ENCODE measurements at regions not wholly inside any gene's neighbourhood (a gene's known extent, or its start where the extent isn't known, plus 50 kb on each side); places are given as distances from the start of the nearest gene placed in this dataset.

DNA sequence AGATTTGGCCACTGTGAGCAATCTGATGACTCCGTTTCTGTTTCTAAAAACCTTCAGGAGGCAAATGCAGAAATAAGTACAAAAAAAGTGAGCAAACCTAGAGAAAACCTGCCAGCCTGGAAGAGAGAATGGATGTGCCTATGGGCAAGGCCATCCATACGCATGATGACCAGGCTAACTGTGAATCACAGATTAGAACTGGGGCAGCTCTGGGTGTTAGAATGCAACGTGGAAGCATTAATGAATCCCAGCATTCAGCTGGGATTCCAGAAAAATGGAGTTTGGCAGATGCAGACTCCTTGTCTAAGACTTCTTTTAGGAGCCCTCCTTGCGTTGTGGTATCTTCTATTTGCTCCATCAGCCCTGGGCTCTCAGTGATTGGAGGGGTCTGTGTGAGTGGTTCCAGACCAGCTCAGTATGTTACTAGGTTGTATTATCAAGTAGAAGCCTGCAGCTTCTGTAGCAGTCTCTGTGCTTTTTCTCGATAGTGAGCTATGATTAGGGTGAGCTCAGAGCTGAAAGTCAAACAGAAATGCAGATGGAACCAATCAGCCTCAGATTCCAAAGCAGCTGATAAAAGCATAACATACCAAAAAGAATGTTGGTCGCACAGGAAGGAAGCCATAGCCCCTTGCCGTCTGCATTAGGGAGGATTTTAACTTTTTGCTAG lies 154.0 kb downstream of the PSMG1 start:
- no peak overlapping the region for H3K9ac ChIP-seq (ENCODE audit: low read length)
- no peak for ATAC-seq
- no peak for TF ChIP-seq EZH2phosphoT487 (IDR thresholded peaks at IDR 0.05; ENCODE audit: borderline replicate concordance, low read length)
- no peak for TF ChIP-seq EZH2 (IDR thresholded peaks at IDR 0.05; ENCODE audit: low read length, unreplicated experiment)
- TF ChIP-seq, protein P1, sequence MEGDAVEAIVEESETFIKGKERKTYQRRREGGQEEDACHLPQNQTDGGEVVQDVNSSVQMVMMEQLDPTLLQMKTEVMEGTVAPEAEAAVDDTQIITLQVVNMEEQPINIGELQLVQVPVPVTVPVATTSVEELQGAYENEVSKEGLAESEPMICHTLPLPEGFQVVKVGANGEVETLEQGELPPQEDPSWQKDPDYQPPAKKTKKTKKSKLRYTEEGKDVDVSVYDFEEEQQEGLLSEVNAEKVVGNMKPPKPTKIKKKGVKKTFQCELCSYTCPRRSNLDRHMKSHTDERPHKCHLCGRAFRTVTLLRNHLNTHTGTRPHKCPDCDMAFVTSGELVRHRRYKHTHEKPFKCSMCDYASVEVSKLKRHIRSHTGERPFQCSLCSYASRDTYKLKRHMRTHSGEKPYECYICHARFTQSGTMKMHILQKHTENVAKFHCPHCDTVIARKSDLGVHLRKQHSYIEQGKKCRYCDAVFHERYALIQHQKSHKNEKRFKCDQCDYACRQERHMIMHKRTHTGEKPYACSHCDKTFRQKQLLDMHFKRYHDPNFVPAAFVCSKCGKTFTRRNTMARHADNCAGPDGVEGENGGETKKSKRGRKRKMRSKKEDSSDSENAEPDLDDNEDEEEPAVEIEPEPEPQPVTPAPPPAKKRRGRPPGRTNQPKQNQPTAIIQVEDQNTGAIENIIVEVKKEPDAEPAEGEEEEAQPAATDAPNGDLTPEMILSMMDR (conservative IDR thresholded peaks at IDR 0.05; ENCODE audit: low read depth, low read length), result no peak
- H3K4me1 ChIP-seq (ENCODE audit: insufficient read depth, low read length), result peaks cover 6% of the 10 kb centered on the region; the same call in 1 of the 2 replicates
- no peak overlapping the region for H3K4me2 ChIP-seq (ENCODE audit: low read length)
- no peak for DNase-seq
- H3K27ac ChIP-seq (ENCODE audit: low read length), result no peak overlapping the region
- CTCF ChIA-PET, result interaction anchor here (0.5 kb wide), 1 partner anchor 216 kb away, joined by 3 read pairs; no protein-coding TSS in a partner anchor
- no peaks in the 10 kb centered on the region for H3K27me3 ChIP-seq (ENCODE audit: low read length)
- POLR2A ChIA-PET (ENCODE audit: unreplicated experiment), result interaction anchor here (0.6 kb wide), 1 partner anchor 19 kb away, joined by 3 read pairs; no protein-coding TSS in a partner anchor
- H2AFZ ChIP-seq (ENCODE audit: low read length), result no peak overlapping the region
- no peaks in the 10 kb centered on the region for H3F3A ChIP-seq (ENCODE audit: low read length, unreplicated experiment)
- H3K79me2 ChIP-seq (ENCODE audit: low read length), result no peaks in the 10 kb centered on the region
- no peak overlapping the region for H3K4me3 ChIP-seq (ENCODE audit: low read length)
- H3K9me2 ChIP-seq (replicated peaks; ENCODE audit: low read length), result no peaks in the 10 kb centered on the region
- BruUV-seq (replicated peaks), result no TSS peak
- no peaks in the 10 kb centered on the region for H4K20me1 ChIP-seq (ENCODE audit: low read length)
- H3K9me3 ChIP-seq (ENCODE audit: low read length), result no peaks in the 10 kb centered on the region
- intact Hi-C loops (cut with micrococcal nuclease), result no loop called here
- no peaks in the 10 kb centered on the region for H3K36me3 ChIP-seq (ENCODE audit: low read depth, low read length)

- H3K9ac ChIP-seq (ENCODE audit: low read length), result no peak overlapping the region
- H3K9me2 ChIP-seq (replicated peaks; ENCODE audit: low read length), result no peaks in the 10 kb centered on the region
- no peak for DNase-seq
- CTCF ChIA-PET, result no interaction called here
- H3K27me3 ChIP-seq (ENCODE audit: low read length), result no peaks in the 10 kb centered on the region
- no peak overlapping the region for H3K27ac ChIP-seq (ENCODE audit: low read length)
- H2AFZ ChIP-seq (ENCODE audit: low read length), result no peak overlapping the region
- H3F3A ChIP-seq (ENCODE audit: low read length, unreplicated experiment), result no peaks in the 10 kb centered on the region
- no peaks in the 10 kb centered on the region for H3K36me3 ChIP-seq (ENCODE audit: low read depth, low read length)
- no peaks in the 10 kb centered on the region for H3K9me3 ChIP-seq (ENCODE audit: low read length)
- intact Hi-C loops (cut with micrococcal nuclease), result no loop called here
- TF ChIP-seq EZH2 (IDR thresholded peaks at IDR 0.05; ENCODE audit: low read length, unreplicated experiment), result no peak
- H3K79me2 ChIP-seq (ENCODE audit: low read length), result no peaks in the 10 kb centered on the region
- H3K4me3 ChIP-seq (ENCODE audit: low read length), result no peak overlapping the region
- no TSS peak for BruUV-seq (replicated peaks)
- POLR2A ChIA-PET (ENCODE audit: unreplicated experiment), result no interaction called here
- no peak overlapping the region for H3K4me2 ChIP-seq (ENCODE audit: low read length)
- ATAC-seq, result no peak
- peaks cover under 1% of the 10 kb centered on the region; the same call in 1 of the 2 replicates for H3K4me1 ChIP-seq (ENCODE audit: insufficient read depth, low read length)
- no peaks in the 10 kb centered on the region for H4K20me1 ChIP-seq (ENCODE audit: low read length)
Measured at GRCh38 chr21:39025198-39025597, 158.1 kb downstream of the PSMG1 start.

DNA sequence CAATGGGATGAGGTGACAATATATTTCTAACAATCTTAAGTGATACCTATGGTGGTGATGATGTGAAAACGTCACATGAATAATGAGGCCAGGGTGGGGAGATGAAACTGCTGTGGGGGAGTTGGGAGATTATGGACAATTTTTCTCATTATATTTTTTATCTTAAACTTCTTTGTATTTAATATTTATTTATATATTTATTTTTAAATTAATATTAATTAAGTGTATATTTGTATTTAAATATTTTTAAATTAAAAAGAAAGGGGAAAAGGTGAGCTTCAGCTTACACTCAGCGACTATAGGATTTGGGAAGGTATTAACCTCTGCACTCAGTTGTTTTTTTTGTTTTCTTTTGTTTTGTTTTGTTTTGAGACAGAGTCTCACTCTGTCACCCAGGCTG lies 158.7 kb downstream of the PSMG1 start:
- BruUV-seq (replicated peaks), result no TSS peak
- no peaks in the 10 kb centered on the region for H3F3A ChIP-seq (ENCODE audit: low read length, unreplicated experiment)
- no peak for ATAC-seq
- no peaks in the 10 kb centered on the region for H3K4me1 ChIP-seq (ENCODE audit: insufficient read depth, low read length)
- TF ChIP-seq EZH2phosphoT487 (IDR thresholded peaks at IDR 0.05; ENCODE audit: borderline replicate concordance, low read length) (no peak), EZH2 (IDR thresholded peaks at IDR 0.05; ENCODE audit: low read length, unreplicated experiment) (no peak)
- TF ChIP-seq, protein P1 (conservative IDR thresholded peaks at IDR 0.05; ENCODE audit: low read depth, low read length), result no peak
- intact Hi-C loops (cut with micrococcal nuclease), result no loop called here
- H3K36me3 ChIP-seq (ENCODE audit: low read depth, low read length), result no peaks in the 10 kb centered on the region
- H3K27me3 ChIP-seq (ENCODE audit: low read length), result no peaks in the 10 kb centered on the region
- H3K79me2 ChIP-seq (ENCODE audit: low read length), result no peaks in the 10 kb centered on the region
- no peaks in the 10 kb centered on the region for H3K9me2 ChIP-seq (replicated peaks; ENCODE audit: low read length)
- H3K27ac ChIP-seq (ENCODE audit: low read length), result no peak overlapping the region
- DNase-seq, result no peak
- H4K20me1 ChIP-seq (ENCODE audit: low read length), result no peaks in the 10 kb centered on the region
- H2AFZ ChIP-seq (ENCODE audit: low read length), result no peak overlapping the region
- no peak overlapping the region for H3K4me2 ChIP-seq (ENCODE audit: low read length)
- ChIA-PET POLR2A (ENCODE audit: unreplicated experiment) (no interaction called here), CTCF (no interaction called here)
- H3K4me3 ChIP-seq (ENCODE audit: low read length), result no peak overlapping the region
- H3K9ac ChIP-seq (ENCODE audit: low read length), result no peak overlapping the region
- H3K9me3 ChIP-seq (ENCODE audit: low read length), result no peaks in the 10 kb centered on the region
